ENCODE measurements at regions not wholly inside any gene's neighbourhood (a gene's known extent, or its start where the extent isn't known, plus 50 kb on each side); places are given as distances from the start of the nearest gene placed in this dataset.

DNA sequence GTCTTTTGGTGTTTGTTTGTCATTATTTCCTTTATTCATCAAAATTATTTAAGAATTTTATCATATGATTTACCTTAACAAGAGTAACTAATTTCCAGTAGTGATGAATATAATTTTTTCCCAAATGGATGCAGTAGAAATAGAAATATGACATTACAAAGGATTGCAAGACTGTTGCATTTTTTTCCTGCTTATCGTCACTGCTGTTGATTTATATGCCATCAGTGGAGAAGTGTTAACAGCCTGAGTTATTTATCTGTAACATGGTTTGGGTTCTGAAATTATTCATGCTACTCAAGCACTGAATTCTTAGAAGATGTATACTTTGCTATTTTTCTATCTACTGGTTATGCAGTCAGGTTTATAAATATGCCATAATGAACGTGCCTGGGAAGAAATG, 68.6 kb downstream of the TMEM100 start:
- no peak overlapping the region for H3K27ac Mint-ChIP-seq
- no peaks in the 10 kb centered on the region for H3K9me3 Mint-ChIP-seq
- H3K4me3 Mint-ChIP-seq, result no peak overlapping the region
- no peaks in the 10 kb centered on the region for H3K36me3 Mint-ChIP-seq (ENCODE audit: low read depth)
- no peaks in the 10 kb centered on the region; the same call in none of the 2 replicates for H3K27me3 Mint-ChIP-seq (ENCODE audit: insufficient read depth)
- TF ChIP-seq, protein P1, sequence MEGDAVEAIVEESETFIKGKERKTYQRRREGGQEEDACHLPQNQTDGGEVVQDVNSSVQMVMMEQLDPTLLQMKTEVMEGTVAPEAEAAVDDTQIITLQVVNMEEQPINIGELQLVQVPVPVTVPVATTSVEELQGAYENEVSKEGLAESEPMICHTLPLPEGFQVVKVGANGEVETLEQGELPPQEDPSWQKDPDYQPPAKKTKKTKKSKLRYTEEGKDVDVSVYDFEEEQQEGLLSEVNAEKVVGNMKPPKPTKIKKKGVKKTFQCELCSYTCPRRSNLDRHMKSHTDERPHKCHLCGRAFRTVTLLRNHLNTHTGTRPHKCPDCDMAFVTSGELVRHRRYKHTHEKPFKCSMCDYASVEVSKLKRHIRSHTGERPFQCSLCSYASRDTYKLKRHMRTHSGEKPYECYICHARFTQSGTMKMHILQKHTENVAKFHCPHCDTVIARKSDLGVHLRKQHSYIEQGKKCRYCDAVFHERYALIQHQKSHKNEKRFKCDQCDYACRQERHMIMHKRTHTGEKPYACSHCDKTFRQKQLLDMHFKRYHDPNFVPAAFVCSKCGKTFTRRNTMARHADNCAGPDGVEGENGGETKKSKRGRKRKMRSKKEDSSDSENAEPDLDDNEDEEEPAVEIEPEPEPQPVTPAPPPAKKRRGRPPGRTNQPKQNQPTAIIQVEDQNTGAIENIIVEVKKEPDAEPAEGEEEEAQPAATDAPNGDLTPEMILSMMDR (IDR thresholded peaks at IDR 0.05), result no peak
- no peaks in the 10 kb centered on the region for H3K4me1 Mint-ChIP-seq (ENCODE audit: low read depth)
- DNase-seq, result no peak

DNA sequence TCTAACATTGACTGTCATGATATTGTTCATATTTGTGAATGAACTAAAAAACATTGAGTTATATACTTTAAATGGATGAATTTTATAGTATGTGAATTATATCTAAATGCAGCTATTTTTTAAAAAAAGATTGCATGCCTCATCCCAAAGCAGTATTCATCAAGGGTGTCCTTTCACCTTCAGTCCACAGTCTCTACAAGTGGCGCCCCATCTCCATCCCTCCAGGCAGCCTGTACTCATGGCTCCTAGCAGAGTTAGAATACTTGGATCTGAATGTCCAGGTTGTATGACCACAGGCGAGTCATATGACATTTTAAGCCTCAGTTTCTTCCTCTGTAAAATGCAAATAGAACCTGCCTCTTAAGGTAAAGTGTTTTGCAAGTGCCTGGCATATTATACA, 69.8 kb downstream of the TMEM100 start:
- Mint-ChIP-seq H3K27me3 (ENCODE audit: insufficient read depth) (no peaks in the 10 kb centered on the region; the same call in 1 of the 2 replicates), H3K9me3 (no peaks in the 10 kb centered on the region), H3K4me1 (ENCODE audit: low read depth) (no peaks in the 10 kb centered on the region), H3K27ac (no peak overlapping the region), H3K36me3 (ENCODE audit: low read depth) (no peaks in the 10 kb centered on the region), H3K4me3 (no peak overlapping the region)
- no peak for DNase-seq
- TF ChIP-seq, protein P1 (IDR thresholded peaks at IDR 0.05), result peak; percentile 27; the same call in 1 of the 2 replicates

GRCh38 chr17:55652114-55652823, 70.4 kb downstream of the TMEM100 start:
- H3K27me3 Mint-ChIP-seq (ENCODE audit: insufficient read depth), result no peaks in the 10 kb centered on the region; the same call in 1 of the 2 replicates
- H3K36me3 Mint-ChIP-seq (ENCODE audit: low read depth), result no peaks in the 10 kb centered on the region
- H3K27ac Mint-ChIP-seq, result no peak overlapping the region
- H3K4me1 Mint-ChIP-seq (ENCODE audit: low read depth), result no peaks in the 10 kb centered on the region
- TF ChIP-seq, protein P1 (IDR thresholded peaks at IDR 0.05), result no peak
- no peak overlapping the region for H3K4me3 Mint-ChIP-seq
- DNase-seq, result no peak
- H3K9me3 Mint-ChIP-seq, result no peaks in the 10 kb centered on the region

GRCh38 chr17:55649957-55650597, 72.6 kb downstream of the TMEM100 start:
- TF ChIP-seq, protein P1 (IDR thresholded peaks at IDR 0.05), result no peak
- no peak overlapping the region for H3K27ac Mint-ChIP-seq
- H3K27me3 Mint-ChIP-seq (ENCODE audit: insufficient read depth), result no peaks in the 10 kb centered on the region
- H3K4me3 Mint-ChIP-seq, result no peak overlapping the region
- H3K4me1 Mint-ChIP-seq (ENCODE audit: low read depth), result no peaks in the 10 kb centered on the region
- DNase-seq, result no peak
- no peaks in the 10 kb centered on the region for H3K9me3 Mint-ChIP-seq
- H3K36me3 Mint-ChIP-seq (ENCODE audit: low read depth), result no peaks in the 10 kb centered on the region

- Mint-ChIP-seq H3K9me3 (no peaks in the 10 kb centered on the region), H3K27ac (no peak overlapping the region), H3K4me3 (no peak overlapping the region), H3K27me3 (ENCODE audit: insufficient read depth) (peaks cover 8% of the 10 kb centered on the region), H3K4me1 (ENCODE audit: low read depth) (no peaks in the 10 kb centered on the region), H3K36me3 (ENCODE audit: low read depth) (no peaks in the 10 kb centered on the region)
- no peak for DNase-seq
- TF ChIP-seq, protein P1 (IDR thresholded peaks at IDR 0.05), result no peak
Observed at GRCh38 chr17:55648086-55648485, 74.6 kb downstream of the TMEM100 start.
